HT1080 (cell line): ENCODE measurements at regions not wholly inside any gene's neighbourhood (a gene's known extent, or its start where the extent isn't known, plus 50 kb on each side); places are given as distances from the start of the nearest gene placed in this dataset.
A peak's percentile ranks its signal among the peaks of the same experiment; 100 is the strongest.

ENCODE experiments used
- DNase-seq: peaks from one replicate; pipeline ENCODE4 v3.0.0-alpha.2; 2015; ENCODE audit warnings: low read depth

- DNase-seq, result peak; percentile 89
These were observed 154.1 kb upstream of the GOLIM4 start for GRCh38 chr3:168249550-168250414.

DNA sequence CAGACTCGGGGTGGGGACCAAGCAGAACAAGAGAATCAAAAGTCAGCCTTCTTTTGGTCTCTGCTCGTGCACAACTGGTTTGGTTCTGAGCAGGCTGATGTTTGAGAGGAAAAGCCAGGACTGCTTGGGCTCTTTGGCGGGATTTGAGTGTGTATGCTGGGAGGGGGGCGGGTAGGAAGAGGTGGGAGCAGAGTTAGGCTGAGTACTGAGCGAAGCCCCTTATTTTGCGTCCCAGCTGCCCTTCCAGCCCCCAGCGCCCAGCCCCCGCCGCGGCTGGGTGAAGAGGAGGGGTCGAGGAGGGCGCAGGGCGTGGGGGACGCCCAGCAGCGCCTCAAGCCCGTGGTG lies 153.5 kb upstream of the GOLIM4 start:
- DNase-seq, result no peak

- DNase-seq, result peak; percentile 70
These were observed 152.9 kb upstream of the GOLIM4 start for GRCh38 chr3:168248383-168249204.

DNA sequence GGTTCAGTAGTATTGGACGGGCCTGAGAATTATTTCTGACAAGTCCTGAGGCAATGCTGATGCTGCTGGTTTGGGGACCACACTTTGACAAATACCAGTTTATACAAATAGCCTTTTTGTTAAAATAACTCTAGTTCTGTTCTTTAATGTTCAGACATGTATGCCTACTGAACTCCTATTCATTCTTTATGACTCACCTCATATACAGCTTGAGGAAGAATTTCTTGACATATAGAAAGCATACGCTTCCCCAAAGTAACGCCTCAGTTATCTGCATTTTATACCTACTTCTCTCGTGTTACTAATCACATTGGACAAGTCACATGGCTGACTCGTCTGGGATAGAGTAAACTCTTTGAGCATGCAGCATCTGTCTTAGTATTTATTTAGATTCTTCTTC lies 145.4 kb upstream of the GOLIM4 start:
- DNase-seq, result no peak

DNA sequence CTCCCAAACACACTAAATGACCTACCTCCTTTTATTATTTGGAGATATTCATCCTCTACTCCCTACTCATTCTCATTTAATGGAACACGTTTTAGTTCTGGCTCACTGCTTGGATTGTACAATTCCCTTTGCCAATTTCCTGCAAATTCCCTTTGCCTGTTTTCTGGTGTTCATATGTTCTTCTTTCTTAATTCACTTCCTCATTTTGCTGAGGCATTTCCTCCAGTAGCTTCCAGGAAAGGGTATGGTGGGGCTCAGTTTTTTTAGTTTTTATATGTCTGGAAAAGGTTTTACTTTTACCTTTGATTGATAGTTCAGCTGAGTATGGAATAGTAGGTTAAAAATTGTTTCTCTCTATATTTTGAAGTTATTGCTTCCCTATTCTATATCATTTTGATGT lies 143.6 kb upstream of the GOLIM4 start:
- DNase-seq, result no peak

- no peak for DNase-seq
These were observed 137.3 kb upstream of the GOLIM4 start for GRCh38 chr3:168233001-168233400.

DNA sequence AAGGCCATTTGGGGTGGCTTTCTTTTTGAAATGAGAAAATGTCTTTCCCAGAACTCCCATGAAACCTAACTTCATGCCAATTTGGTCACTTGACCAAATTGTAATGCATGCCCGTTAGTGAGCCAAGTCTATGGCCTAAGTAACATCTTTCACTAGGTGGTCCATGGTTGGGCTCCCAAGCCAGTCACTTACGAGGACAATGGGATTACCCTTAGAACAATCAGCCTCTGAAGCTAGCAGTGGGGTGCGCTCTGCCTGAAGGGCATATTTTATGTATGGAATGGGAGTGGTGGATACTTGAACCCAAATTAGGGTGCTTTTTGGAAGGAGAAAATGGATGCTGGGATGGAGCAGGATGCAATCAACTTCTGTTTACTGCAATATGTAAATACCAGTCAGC lies 127.4 kb upstream of the GOLIM4 start:
- no peak for DNase-seq

- peak; percentile 78 for DNase-seq
These were observed 124.8 kb upstream of the GOLIM4 start for GRCh38 chr3:168220556-168220955.

- no peak for DNase-seq
These were observed 123.8 kb upstream of the GOLIM4 start for GRCh38 chr3:168219530-168219929.

- no peak for DNase-seq
These were observed 122.9 kb upstream of the GOLIM4 start for GRCh38 chr3:168218600-168218999.

- DNase-seq, result no peak
These were observed 121.1 kb upstream of the GOLIM4 start for GRCh38 chr3:168216851-168217250.

- DNase-seq, result peak; percentile 44
These were observed 118.2 kb upstream of the GOLIM4 start for GRCh38 chr3:168213920-168214319.

GRCh38 chr3:168212664-168213285 lies 117.1 kb upstream of the GOLIM4 start:
- no peak for DNase-seq

- DNase-seq, result no peak
These were observed 109.7 kb upstream of the GOLIM4 start for GRCh38 chr3:168205451-168205850.

- no peak for DNase-seq
These were observed 101.4 kb upstream of the GOLIM4 start for GRCh38 chr3:168197162-168197561.

- no peak for DNase-seq
These were observed 96.1 kb upstream of the GOLIM4 start for GRCh38 chr3:168191856-168192255.

DNA sequence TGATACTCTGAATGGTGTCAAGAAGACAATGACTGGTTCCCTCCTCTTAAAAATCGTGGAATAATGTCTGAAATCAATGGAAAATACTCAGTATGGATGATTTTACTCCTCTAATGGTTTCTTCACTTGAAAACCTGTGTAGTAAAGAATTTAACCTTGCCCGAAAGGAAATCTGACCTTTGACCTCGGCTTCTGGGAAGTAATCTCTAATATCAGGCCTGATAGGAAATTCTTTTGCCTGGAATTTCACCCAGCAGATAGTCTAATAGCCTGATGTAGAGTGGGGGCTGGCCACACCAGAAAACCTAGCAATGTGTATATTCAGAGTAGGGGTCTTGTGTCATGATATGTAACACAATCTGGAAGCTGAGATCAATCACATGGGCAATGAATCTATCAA lies 91.5 kb upstream of the GOLIM4 start:
- DNase-seq, result no peak

DNA sequence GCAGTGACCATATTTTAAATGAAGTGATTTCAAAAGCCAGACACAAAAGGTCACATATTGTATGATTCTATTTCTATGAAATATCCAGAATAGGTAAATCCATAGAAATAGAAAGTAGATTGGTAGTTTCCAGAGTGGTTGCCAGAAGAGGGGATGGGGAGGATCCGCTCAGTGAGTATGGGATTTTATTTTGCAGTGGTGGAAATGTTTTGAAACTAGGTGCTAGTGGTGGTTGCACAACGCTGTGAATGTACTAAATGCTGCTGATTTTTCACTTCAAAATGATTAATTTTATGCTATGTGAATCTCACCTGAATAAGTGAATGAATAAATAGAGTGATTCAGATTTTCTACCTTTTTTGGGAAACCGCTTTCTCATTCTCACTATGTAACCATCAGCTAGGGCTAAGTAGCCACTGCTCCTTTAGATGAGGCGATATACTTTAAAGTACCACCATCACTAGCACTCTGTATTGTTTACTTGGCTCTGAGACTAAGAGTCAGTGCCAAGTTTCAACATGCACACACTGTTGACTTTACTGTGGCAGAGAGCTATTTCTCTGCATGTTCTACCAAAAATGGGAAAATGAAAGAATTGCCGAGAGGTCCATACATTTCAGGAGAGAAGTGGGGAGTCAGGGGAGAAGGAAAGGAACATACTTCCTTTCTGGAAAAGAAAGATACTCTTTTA lies 90.7 kb upstream of the GOLIM4 start:
- no peak for DNase-seq

DNA sequence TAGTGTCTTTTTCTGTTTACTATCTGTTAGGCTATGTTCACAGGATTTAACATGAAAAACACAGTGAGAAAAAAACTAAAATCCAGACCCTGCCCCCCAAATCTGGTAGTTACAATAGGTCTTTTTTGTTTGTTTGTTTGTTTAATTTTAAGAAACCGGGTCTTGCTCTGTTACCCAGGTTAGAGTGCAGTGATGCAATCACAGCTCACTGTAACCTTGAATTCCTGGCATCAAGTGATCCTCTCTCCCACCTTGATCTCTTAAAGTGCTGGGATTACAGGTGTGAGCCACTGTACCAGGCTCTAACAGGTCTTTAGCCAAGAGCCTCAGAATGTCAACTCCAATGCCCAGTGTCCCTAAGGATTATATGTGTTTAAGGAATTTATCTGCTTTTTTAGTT lies 88.0 kb upstream of the GOLIM4 start:
- no peak for DNase-seq

DNA sequence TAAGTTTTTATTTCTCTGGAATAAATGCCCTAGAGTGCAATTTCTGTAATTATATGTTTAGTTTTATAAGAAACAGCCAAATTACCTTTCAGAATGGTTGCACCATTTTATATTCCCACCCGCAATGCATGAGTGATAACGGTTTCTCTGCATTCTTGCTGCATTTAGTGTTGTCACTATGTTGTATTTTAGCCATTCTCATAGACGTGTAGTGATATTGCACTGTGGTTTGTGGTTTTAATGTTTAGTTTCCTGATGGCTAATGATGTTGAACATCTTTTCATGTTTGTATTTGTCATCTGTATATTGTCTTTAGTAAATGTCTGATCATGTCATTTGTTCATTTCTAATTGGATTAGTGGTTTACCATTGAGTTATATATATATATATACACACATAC lies 73.0 kb upstream of the GOLIM4 start:
- no peak for DNase-seq

GRCh38 chr3:168165390-168166269 lies 69.9 kb upstream of the GOLIM4 start:
- peak; percentile 60 for DNase-seq
